GM21447 (cell line): ENCODE measurements at regions not wholly inside any gene's neighbourhood (a gene's known extent, or its start where the extent isn't known, plus 50 kb on each side); places are given as distances from the start of the nearest gene placed in this dataset.
"Not testable (repeated sequence)": the region's sequence is repeated elsewhere in the genome, so short reads cannot be mapped to it uniquely, and the experiment has no call there.

Experiments used
- ATAC-seq: cut with Tn5 transposase; IDR thresholded peaks from one replicate; pipeline ENCODE4 v1.9.1; 2021; ENCODE audit not compliant: unreplicated experiment

DNA sequence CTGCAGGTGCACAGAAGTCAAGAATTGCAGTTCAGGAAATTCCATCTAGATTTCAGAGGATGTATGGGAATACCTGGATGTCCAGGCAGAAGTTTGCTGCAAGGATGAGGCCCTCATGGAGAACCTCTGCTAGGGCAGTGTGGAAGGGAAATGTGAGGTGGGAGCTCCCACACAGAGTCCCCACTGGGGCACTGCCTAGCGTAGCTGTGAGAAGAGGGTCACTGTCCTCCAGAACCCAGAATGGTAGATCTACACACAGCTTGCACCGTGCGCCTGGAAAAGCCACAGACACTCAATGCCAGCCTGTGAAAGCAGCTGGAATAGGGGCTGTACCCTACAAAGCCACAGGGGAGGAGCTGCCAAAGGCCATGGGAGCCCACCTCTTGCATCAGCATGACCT is 681.4 kb downstream of the EPHA7 start:
- no peak for ATAC-seq

- ATAC-seq: no peak
Measured at GRCh38 chr6:92723390-92723931, 695.9 kb downstream of the EPHA7 start.

DNA sequence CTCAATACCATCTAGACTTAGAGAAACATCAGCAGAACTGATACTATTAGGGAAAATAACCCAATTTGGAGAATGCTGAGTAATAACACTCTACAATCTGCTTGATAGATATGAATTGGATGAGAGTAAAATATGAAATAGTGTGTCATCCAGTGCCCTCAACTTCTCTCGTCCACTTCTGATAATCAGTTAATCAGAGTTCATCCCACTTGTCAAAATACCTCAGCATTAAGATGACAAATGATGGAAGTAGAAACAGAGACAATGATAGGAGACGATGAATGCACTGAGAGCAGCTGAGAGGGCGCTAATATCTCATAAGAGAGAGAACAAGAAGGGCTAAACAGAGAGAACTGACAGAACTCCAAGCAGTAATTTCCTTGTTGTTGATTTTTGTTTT is 699.6 kb downstream of the EPHA7 start:
- no peak for ATAC-seq

GRCh38 chr6:92716638-92717037 is 702.7 kb downstream of the EPHA7 start:
- ATAC-seq: no peak

- no peak for ATAC-seq
Measured at GRCh38 chr6:92715991-92716390, 703.4 kb downstream of the EPHA7 start.

- ATAC-seq: no peak
Measured at GRCh38 chr6:92714346-92714745, 705.0 kb downstream of the EPHA7 start.

DNA sequence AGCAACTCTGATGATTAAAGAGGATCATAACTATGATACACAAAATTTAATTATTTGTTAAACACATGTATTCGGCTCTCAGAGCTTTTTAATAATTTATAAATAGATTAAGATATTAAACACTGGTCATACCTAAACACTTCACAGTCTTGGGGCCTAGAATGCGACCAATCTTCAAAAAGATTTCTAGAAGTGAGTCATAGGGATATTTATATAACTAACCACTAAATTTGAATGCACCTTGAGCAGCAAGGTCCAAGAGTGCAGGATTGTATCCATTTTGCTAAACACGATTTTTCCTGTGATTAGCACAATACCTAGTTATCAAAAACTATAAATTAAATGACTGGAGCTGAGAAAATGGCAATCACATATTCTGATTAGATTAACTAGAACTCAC is 709.3 kb downstream of the EPHA7 start:
- ATAC-seq: peak; percentile 66

GRCh38 chr6:92708945-92709344 is 710.4 kb downstream of the EPHA7 start:
- no peak for ATAC-seq

DNA sequence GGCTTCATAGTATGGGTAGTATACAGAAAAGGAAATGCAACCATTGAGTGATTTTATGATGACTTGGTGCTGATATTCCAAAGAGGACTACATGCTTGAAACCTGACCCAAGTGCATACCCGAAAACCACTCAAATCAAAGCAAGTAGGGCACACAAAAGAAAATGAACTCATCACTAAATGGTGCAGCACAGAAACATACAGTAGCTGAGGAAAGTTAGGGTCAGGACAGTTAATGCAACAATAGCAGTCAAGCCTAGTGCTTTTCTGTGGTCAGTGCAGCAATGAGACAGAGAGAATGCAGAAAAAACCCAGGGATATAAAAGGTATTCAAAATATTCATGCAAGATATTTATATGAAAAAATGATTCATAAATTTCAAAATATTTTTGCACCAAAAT is 711.1 kb downstream of the EPHA7 start:
- no peak for ATAC-seq

- ATAC-seq: no peak
Measured at GRCh38 chr6:92706976-92707375, 712.4 kb downstream of the EPHA7 start.

DNA sequence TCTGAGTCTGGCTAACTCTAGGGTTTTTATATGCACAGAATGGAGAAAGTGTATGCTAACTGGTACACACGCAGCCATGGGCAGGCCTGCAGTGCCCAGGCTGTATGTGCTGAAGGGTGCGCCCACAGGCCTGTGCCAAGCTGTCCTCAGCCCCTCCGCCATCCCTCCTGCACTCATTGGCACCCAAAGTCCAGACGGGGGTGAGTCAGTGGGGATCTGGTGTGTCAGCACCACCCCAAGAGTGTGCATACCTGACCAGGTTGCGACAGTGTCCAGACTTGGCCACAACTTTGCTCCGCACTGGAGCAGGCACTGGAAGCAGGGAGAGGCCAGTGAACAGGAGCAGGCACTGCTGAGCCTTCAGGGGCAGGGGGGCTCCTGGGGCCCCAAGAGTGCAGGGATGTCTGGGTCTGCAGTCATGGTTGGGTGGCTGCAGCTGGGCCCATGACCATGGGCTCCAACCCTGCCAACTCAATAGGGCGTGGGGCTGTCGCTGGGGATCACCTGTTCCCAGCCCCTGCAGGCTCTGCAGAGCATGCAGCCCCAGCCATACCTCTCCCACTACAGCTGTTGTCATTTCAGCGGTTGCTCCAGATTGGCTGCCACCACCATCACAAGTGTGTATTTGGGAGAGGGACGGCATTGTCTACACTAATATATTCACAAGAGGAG is 717.8 kb downstream of the EPHA7 start:
- no peak for ATAC-seq

DNA sequence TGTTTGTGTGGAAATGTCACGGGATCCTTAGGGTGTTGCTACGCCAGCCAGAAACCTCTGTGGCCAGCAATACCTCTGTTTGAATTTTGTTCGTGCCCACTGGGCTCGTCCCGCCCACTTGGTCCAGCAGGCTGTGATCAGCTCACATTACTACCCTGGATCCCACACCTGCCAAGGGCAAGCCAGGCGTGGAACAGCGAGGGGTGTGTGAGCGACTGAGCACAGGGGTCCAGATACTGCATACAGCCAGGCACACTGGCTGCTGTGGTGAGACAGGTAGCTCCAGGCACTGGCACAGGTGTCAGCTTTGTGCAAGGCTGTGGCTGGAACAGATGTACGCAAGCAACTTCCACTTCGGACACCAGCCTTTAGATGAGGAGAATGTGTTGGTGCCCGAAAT is 718.9 kb downstream of the EPHA7 start:
- ATAC-seq: no peak

DNA sequence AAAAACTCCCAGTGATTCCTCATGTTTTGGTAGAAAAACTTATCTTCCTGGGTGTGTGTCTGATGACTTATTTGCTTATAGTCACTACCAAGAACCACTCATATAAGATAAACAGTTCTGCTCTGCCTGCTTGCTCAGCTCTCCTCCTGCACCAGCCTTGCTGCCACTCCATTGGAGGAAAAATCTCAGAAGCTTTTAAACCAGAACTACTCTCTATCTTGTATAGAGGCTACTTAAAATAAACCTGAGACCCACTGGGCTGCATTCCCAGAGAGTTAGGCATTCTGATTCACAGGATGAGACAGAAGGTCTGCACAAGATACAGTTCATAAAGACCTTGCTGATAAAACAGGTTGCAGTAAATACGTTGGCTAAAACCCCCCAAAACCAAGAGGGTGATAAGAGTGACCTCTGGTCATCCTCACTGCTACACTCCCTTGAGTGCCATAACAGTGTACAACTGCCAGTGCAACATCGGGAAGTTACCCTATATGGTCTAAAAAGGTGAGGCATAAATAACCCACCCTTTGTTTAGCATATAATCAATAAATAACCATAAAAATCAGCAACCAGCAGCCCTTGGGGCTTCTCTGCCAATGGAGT is 728.3 kb downstream of the EPHA7 start:
- no peak for ATAC-seq

DNA sequence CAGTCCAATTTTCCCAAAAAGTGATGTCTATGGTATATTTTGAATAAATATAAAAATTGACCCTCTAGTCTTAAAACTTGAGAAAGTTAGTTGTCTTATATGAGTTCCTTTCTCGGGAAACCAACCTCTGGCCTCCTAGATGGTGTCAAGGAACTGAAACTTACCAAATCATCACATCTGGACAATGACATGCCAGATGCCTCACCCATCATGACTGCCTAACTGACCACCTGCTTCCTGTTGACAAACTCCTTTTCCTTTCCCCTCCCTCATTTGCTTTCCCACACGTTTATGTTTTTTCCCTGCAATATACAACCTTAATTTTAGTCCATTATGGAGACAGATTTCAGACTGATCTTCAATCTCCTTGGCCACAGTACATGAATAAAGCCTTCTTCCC is 731.0 kb downstream of the EPHA7 start:
- no peak for ATAC-seq

- no peak for ATAC-seq
Measured at GRCh38 chr6:92687278-92687677, 732.1 kb downstream of the EPHA7 start.

DNA sequence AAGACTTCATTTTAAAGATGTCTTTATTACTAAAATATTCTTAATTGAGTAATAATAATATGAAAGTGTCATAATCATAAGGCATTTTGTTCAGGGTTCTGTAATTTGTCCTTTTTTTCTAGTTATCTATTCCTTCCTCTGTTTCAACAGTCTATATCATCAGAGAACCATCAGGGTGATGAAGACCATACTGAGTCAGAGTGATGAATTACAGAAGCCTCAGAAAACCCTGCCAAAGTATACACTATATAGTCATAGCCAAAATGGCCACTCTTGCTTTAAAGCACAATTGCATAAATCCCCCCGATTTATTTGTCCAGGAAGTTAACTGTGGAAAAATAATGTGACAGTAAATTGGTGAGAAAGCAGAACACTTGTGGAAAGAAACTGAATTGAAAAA is 735.0 kb downstream of the EPHA7 start:
- ATAC-seq: no peak

- ATAC-seq: no peak
Measured at GRCh38 chr6:92683748-92684147, 735.6 kb downstream of the EPHA7 start.

- ATAC-seq: no peak
Measured at GRCh38 chr6:92682516-92683398, 736.6 kb downstream of the EPHA7 start.

- ATAC-seq: no peak
Measured at GRCh38 chr6:92681401-92681800, 738.0 kb downstream of the EPHA7 start.

DNA sequence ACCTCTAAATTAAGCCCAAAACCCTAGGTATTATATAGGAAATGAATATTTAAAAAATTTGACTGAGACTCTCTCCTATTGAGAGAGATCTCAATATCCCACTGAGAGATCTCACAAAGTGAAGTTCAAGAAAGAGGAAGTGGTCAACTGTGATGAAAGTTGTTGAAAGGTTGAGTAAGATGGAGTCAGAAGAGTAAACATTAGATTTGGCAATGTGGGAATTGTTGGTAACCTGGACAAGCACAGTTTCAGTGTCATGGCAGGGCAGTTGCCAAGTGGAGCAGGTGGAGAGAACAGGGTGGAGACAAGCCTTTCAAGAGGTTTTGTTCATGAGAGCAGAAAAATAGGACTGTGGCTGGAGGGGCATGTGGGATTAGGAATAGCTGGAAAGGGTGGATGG is 747.9 kb downstream of the EPHA7 start:
- not testable (repeated sequence) for ATAC-seq

DNA sequence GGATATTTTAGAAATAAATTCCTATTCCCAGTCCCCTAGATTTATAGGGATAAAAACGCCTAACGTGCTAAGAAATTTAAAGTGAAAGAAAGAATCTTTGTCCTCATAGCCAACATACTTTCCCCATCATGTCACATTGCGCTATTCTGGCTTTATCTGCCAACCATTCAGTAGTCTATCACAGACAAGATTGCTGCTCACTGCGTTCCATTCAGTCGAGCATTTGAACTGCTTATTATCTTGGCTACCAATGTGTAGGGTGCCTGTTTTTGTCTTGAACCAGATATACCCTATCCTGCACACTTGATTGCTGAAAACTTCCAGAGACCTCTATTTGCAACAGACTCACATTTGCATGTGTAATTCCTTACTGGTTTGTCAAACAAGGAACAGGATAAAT is 751.5 kb downstream of the EPHA7 start:
- ATAC-seq: no peak
